Ovary (tissue), 7 donors: ENCODE measurements at regions not wholly inside any gene's neighbourhood (a gene's known extent, or its start where the extent isn't known, plus 50 kb on each side); places are given as distances from the start of the nearest gene placed in this dataset.

Experiments
- DNase-seq, 5 donors: peaks; one replicate each; pipeline ENCODE4 v3.0.0-alpha.2; 2019 to 2020
- H3K27ac ChIP-seq, 2 donors: fragments of 200-600 bp; one replicate each; pipeline versions ENCODE4 v1.5.1 to v1.8.0; 2019 to 2022
- H3K27me3 ChIP-seq: fragments of 200-600 bp; one replicate; pipeline ENCODE4 v1.8.0; 2022
- H3K36me3 ChIP-seq: fragments of 200-600 bp; sonication (generic); one replicate; pipeline ENCODE4 v1.5.1; 2019
- H3K4me1 ChIP-seq: one replicate; pipeline ENCODE4 v1.8.1; 2013; ENCODE audit warnings: mild to moderate bottlenecking, moderate library complexity; ENCODE audit not compliant: insufficient read depth
- H3K4me3 ChIP-seq: fragments of 200-600 bp; sonication (generic); one replicate; pipeline ENCODE4 v1.5.1; 2017
- H3K9me3 ChIP-seq, 2 donors: fragments of 200-600 bp in 1 of 2; sonication (generic) in 1 of 2; one replicate each; pipeline versions ENCODE4 v1.5.1 to v1.8.1; 2013 to 2019; ENCODE audit warnings: mild to moderate bottlenecking in 1 of 2, moderate library complexity in 1 of 2
- EP300 ChIP-seq: sonication (generic); formaldehyde crosslinking; IDR thresholded peaks from one replicate; pipeline ENCODE4 v1.6.1; 2017; ENCODE audit warnings: antibody characterized with exemption
- POLR2A ChIP-seq: fragments of 450-650 bp; IDR thresholded peaks from one replicate; pipeline ENCODE4 v1.6.1; 2017; ENCODE audit warnings: antibody characterized with exemption, mild to moderate bottlenecking, moderate library complexity
- WGBS, 3 donors: extraction: QIAGEN DNeasy Blood & Tissue Kit in 1 of 3; methylation state at CpG; one replicate each; pipeline versions ENCODE4 v1.1.5 to v1.1.7; 2013 to 2017; 5-methylcytosine and 5-hydroxymethylcytosine counted together
- intact Hi-C, 4 donors: fragments of 100-400 bp; cut with DNase I; formaldehyde crosslinking; loops; one replicate each; pipeline versions ENCODE4 v1.11.0 to v1.15.1; 2022 to 2023
- TF ChIP-seq, protein P1 (sequence below), 3 donors: fragments of 450-650 bp in 2 of 3; fragments of 200-600 bp in 1 of 3; IDR thresholded peaks; one replicate each; pipeline versions ENCODE4 v1.5.1 to v1.8.0; 2016 to 2022; ENCODE audit warnings: antibody characterized with exemption in 3 of 3, mild to moderate bottlenecking in 1 of 3
- donor health status: DM: no; HTN: no; CAD: no; lungs with moderate emphysema.
- donor health status: DM: no; HTN: no; CAD: no.
- donor health status: Bipolar disorder and iron deficiency.
- donor health status: DM: no; HTN: no; CAD: no.
- donor health status: DM: yes; HTN: yes; CAD: no.

DNA sequence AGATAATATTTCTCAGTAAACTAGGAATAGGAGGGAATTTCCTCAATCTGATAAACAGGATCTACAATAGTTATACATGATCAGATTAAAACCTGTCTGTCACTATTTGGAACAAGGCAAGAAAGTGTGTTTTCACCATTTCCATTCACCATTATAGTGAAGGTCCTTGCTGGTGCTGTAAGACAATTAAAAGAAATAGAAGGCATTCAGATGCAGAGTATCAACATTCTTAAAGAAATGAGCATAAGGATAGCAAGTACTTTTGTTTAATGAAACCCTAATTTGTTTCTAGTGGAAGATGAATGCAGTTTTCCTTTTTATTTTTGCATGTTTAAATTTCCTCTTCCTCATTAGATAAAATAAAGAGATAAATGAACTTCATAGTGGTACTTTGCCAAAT is 693.7 kb downstream of the PLCL1 start:
- Histone ChIP-seq H3K4me1 (peaks cover 2% of the 10 kb centered on the region), H3K27ac (no peak overlapping the region), H3K4me3 (no peak overlapping the region), H3K27me3 (no peaks in the 10 kb centered on the region), H3K9me3 (no peaks in the 10 kb centered on the region), H3K36me3 (no peaks in the 10 kb centered on the region)
- intact Hi-C loops, result no loop called here
- DNase-seq, result no peak
- TF ChIP-seq, protein P1, sequence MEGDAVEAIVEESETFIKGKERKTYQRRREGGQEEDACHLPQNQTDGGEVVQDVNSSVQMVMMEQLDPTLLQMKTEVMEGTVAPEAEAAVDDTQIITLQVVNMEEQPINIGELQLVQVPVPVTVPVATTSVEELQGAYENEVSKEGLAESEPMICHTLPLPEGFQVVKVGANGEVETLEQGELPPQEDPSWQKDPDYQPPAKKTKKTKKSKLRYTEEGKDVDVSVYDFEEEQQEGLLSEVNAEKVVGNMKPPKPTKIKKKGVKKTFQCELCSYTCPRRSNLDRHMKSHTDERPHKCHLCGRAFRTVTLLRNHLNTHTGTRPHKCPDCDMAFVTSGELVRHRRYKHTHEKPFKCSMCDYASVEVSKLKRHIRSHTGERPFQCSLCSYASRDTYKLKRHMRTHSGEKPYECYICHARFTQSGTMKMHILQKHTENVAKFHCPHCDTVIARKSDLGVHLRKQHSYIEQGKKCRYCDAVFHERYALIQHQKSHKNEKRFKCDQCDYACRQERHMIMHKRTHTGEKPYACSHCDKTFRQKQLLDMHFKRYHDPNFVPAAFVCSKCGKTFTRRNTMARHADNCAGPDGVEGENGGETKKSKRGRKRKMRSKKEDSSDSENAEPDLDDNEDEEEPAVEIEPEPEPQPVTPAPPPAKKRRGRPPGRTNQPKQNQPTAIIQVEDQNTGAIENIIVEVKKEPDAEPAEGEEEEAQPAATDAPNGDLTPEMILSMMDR (IDR thresholded peaks at IDR 0.05), result no peak
- TF ChIP-seq EP300, result no peak
- no peak for TF ChIP-seq POLR2A

DNA sequence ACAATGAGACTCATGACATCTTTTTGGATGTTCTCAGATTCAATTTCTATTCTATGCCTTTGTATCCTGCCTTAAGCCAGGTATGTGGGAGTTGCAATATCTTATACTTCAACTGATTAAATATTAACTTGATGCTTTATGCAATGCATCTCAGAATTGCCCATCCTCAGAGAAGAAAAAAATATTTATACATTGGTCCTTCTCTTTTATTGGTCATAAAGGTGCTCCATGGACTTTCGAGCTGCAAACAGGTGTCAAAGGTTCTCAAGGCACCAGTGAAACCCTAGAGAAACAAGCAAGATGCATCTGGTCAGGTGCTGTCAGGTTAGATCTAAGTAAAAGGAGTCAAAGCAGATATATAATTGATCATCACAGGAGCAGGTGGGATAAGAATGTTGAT is 690.5 kb downstream of the PLCL1 start:
- no peak for DNase-seq
- H3K27ac ChIP-seq, result no peak overlapping the region
- no peak overlapping the region for H3K4me3 ChIP-seq
- TF ChIP-seq EP300 (no peak), POLR2A (no peak)
- TF ChIP-seq, protein P1 (IDR thresholded peaks at IDR 0.05), result no peak
- H3K27me3 ChIP-seq, result no peaks in the 10 kb centered on the region
- no peaks in the 10 kb centered on the region for H3K36me3 ChIP-seq
- H3K9me3 ChIP-seq, result no peaks in the 10 kb centered on the region
- peaks cover 2% of the 10 kb centered on the region for H3K4me1 ChIP-seq
- intact Hi-C loops, result no loop called here
- WGBS, 3 donors, result 86 to 92% (median 92%) methylated on average over 1 of the region's 1 CpG

DNA sequence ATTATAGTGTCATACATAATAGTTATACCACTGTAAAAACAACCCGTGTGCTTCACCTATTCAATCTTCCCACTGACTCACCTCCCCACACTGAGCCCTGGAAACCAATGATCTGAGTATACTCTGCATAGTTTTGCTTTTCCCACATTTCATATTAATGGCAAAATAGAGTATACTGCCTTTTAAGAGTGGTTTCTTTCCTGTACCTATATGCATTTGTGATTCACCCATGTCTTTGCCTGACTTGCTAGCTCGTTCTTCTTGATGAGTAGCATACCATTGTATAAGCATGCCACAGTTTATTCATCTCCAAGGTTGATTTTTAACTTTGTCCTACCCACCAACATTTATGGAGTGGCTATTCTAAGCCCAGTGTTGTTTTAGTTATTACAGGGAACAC is 686.4 kb downstream of the PLCL1 start:
- WGBS, 3 donors, result 73 to 78% (median 73%) methylated on average over 2 of the region's 2 CpGs
- Histone ChIP-seq H3K36me3 (no peaks in the 10 kb centered on the region), H3K4me3 (no peak overlapping the region), H3K27me3 (no peaks in the 10 kb centered on the region), H3K4me1 (no peaks in the 10 kb centered on the region), H3K9me3 (no peaks in the 10 kb centered on the region), H3K27ac (no peak overlapping the region)
- DNase-seq, result no peak
- intact Hi-C loops, result no loop called here
- no peak for TF ChIP-seq POLR2A
- TF ChIP-seq, protein P1 (IDR thresholded peaks at IDR 0.05), result no peak

DNA sequence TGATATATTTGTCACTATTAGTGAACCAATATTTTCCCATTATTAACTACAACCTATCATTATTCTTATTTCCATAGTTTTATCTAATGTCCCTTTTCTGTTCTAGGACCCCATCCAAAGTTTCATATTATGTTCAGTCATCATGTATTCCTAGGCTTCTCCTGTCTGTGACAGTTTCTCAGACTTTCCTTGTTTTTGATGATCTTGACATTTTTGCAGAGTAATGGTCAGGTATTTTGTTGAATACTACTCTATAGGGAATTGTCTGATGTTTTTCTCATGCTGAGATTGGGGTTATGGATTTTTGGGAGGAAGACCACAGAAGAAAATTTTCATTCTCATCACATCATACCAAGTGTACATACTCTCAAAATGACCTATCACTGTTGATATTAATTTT is 684.6 kb downstream of the PLCL1 start:
- no peaks in the 10 kb centered on the region for H3K27me3 ChIP-seq
- TF ChIP-seq POLR2A (no peak), EP300 (no peak)
- TF ChIP-seq, protein P1 (IDR thresholded peaks at IDR 0.05), result no peak
- H3K9me3 ChIP-seq, result no peaks in the 10 kb centered on the region
- H3K4me3 ChIP-seq, result no peak overlapping the region
- H3K4me1 ChIP-seq, result no peaks in the 10 kb centered on the region
- H3K36me3 ChIP-seq, result no peaks in the 10 kb centered on the region
- intact Hi-C loops, result no loop called here
- no peak for DNase-seq
- no peak overlapping the region for H3K27ac ChIP-seq

DNA sequence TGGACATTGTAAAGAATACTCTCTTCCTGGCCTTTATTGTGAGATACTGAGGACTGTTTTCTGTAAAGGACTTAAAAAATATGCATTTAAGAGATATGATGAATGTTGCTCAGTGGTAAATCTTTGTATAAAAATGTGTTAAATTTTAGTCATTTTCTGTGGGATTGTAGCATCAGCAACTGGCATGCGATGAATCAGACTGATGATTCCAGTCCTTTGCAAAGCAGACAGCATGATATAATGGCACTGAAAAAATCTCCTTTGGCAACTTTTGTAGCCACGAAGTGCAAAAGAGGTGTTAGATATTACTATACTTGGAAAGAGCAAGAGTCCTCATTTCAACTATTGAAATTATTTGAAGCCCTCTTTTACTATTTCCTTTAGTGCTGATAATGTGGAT is 678.7 kb downstream of the PLCL1 start:
- Histone ChIP-seq H3K27me3 (no peaks in the 10 kb centered on the region), H3K4me3 (no peak overlapping the region), H3K9me3 (no peaks in the 10 kb centered on the region), H3K36me3 (no peaks in the 10 kb centered on the region), H3K27ac (no peak overlapping the region), H3K4me1 (no peaks in the 10 kb centered on the region)
- 53 to 64% (median 53%) methylated on average over 2 of the region's 2 CpGs for WGBS, 3 donors
- intact Hi-C loops, result no loop called here
- TF ChIP-seq, protein P1 (IDR thresholded peaks at IDR 0.05), result no peak
- TF ChIP-seq POLR2A (no peak), EP300 (no peak)
- no peak for DNase-seq
